Mesothelial cell of epicardium (in vitro differentiated cells): ENCODE measurements at regions not wholly inside any gene's neighbourhood (a gene's known extent, or its start where the extent isn't known, plus 50 kb on each side); places are given as distances from the start of the nearest gene placed in this dataset.

Source experiments
- DNase-seq, 2 experiments: peaks; one replicate each; pipeline ENCODE4 v3.0.0; 2021; ENCODE audit warnings: low spot score in 2 of 2; ENCODE audit not compliant: unreplicated experiment in 2 of 2
- H3K27ac Mint-ChIP-seq: 2 replicates; pipeline ENCODE4 v1.8.0; 2021; ENCODE audit warnings: mixed read lengths
- H3K27me3 Mint-ChIP-seq: 2 replicates; pipeline ENCODE4 v1.8.0; 2021; ENCODE audit warnings: low read depth, mixed read lengths
- H3K36me3 Mint-ChIP-seq: 2 replicates; pipeline ENCODE4 v1.8.0; 2021; ENCODE audit warnings: mixed read lengths
- H3K4me1 Mint-ChIP-seq: 2 replicates; pipeline ENCODE4 v1.8.0; 2021; ENCODE audit warnings: mixed read lengths
- H3K4me3 Mint-ChIP-seq: 2 replicates; pipeline ENCODE4 v1.8.0; 2021; ENCODE audit warnings: mild to moderate bottlenecking, moderate library complexity, mixed read lengths
- H3K9me3 Mint-ChIP-seq: 2 replicates; pipeline ENCODE4 v1.8.0; 2021; ENCODE audit warnings: mixed read lengths
- CTCF ChIP-seq: fragments of 200-600 bp; sonication (generic); IDR thresholded peaks from one replicate; pipeline ENCODE4 v1.5.0; 2021; ENCODE audit warnings: antibody characterized with exemption; ENCODE audit not compliant: unreplicated experiment

GRCh38 chr14:97931273-97931672, 1134.1 kb downstream of the VRK1 start:
- H3K4me1 Mint-ChIP-seq = peaks cover 7% of the 10 kb centered on the region
- H3K27ac Mint-ChIP-seq = no peak overlapping the region
- H3K27me3 Mint-ChIP-seq = peaks cover 10% of the 10 kb centered on the region
- DNase-seq = no peak
- no peaks in the 10 kb centered on the region for H3K9me3 Mint-ChIP-seq
- TF ChIP-seq CTCF = no peak
- H3K4me3 Mint-ChIP-seq = no peak overlapping the region
- no peaks in the 10 kb centered on the region for H3K36me3 Mint-ChIP-seq

- Mint-ChIP-seq H3K27ac (no peak overlapping the region), H3K4me3 (no peak overlapping the region), H3K4me1 (peaks cover 6% of the 10 kb centered on the region), H3K27me3 (peaks cover 10% of the 10 kb centered on the region), H3K36me3 (no peaks in the 10 kb centered on the region), H3K9me3 (peaks cover 8% of the 10 kb centered on the region)
- TF ChIP-seq CTCF = no peak
- DNase-seq = no peak
These were observed 1145.7 kb downstream of the VRK1 start for GRCh38 chr14:97942921-97943320.

- Mint-ChIP-seq H3K36me3 (no peaks in the 10 kb centered on the region), H3K4me3 (no peak overlapping the region), H3K4me1 (peaks cover 6% of the 10 kb centered on the region), H3K27me3 (peaks cover 13% of the 10 kb centered on the region), H3K27ac (no peak overlapping the region), H3K9me3 (peaks cover 8% of the 10 kb centered on the region)
- TF ChIP-seq CTCF = no peak
- DNase-seq = no peak
These were observed 1146.4 kb downstream of the VRK1 start for GRCh38 chr14:97943619-97944018.

GRCh38 chr14:97944380-97944779, 1147.2 kb downstream of the VRK1 start:
- no peak overlapping the region for H3K4me3 Mint-ChIP-seq
- peaks cover 8% of the 10 kb centered on the region for H3K9me3 Mint-ChIP-seq
- no peak overlapping the region for H3K27ac Mint-ChIP-seq
- peaks cover 13% of the 10 kb centered on the region for H3K27me3 Mint-ChIP-seq
- H3K36me3 Mint-ChIP-seq = no peaks in the 10 kb centered on the region
- no peak for DNase-seq
- TF ChIP-seq CTCF = no peak
- H3K4me1 Mint-ChIP-seq = peaks cover 6% of the 10 kb centered on the region

GRCh38 chr14:97945631-97946030, 1148.4 kb downstream of the VRK1 start:
- no peak for TF ChIP-seq CTCF
- Mint-ChIP-seq H3K4me1 (peaks cover 6% of the 10 kb centered on the region), H3K27ac (no peak overlapping the region), H3K9me3 (peaks cover 4% of the 10 kb centered on the region), H3K36me3 (no peaks in the 10 kb centered on the region), H3K27me3 (peaks cover 13% of the 10 kb centered on the region), H3K4me3 (no peak overlapping the region)
- DNase-seq = no peak

GRCh38 chr14:97946240-97946639, 1149.1 kb downstream of the VRK1 start:
- Mint-ChIP-seq H3K27me3 (peaks cover 14% of the 10 kb centered on the region), H3K4me3 (no peak overlapping the region), H3K27ac (no peak overlapping the region), H3K9me3 (no peaks in the 10 kb centered on the region), H3K36me3 (no peaks in the 10 kb centered on the region), H3K4me1 (peaks cover 6% of the 10 kb centered on the region)
- no peak for DNase-seq
- TF ChIP-seq CTCF = no peak
